ENCODE measurements at regions not wholly inside any gene's neighbourhood (a gene's known extent, or its start where the extent isn't known, plus 50 kb on each side); places are given as distances from the start of the nearest gene placed in this dataset.

DNA sequence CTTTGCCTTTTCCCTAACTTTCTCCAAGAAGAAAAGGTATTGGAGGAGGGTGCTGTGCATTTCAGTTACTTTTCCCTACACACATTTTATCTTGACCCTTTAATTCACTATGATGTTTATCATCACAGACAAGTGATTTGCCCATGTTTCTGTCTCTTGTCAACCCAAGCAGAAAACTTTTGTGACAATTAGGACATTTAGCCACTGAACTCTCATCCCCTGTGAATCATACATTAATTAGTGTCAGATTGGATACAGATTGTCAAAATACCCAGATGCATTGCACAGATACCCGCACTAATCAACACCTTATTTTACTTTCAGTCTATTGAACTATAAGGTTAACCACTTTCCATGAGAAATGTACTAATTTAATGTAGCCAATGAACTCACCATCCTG is 912.9 kb downstream of the SORCS1 start:
- TF ChIP-seq FOXM1 (IDR thresholded peaks at IDR 0.05; ENCODE audit: borderline replicate concordance), result no peak
- TF ChIP-seq SP1 (IDR thresholded peaks at IDR 0.05), result no peak
- TF ChIP-seq ZNF384 (IDR thresholded peaks at IDR 0.05), result no peak
- no peak for TF ChIP-seq CTBP1 (IDR thresholded peaks at IDR 0.05; ENCODE audit: borderline replicate concordance)
- no peak for TF ChIP-seq FOXA1 (IDR thresholded peaks at IDR 0.05)
- TF ChIP-seq TARDBP (IDR thresholded peaks at IDR 0.05), result no peak
- no peak for TF ChIP-seq FOXK2 (IDR thresholded peaks at IDR 0.05)

Data from HEK293T (cell line).